ENCODE measurements at regions not wholly inside any gene's neighbourhood (a gene's known extent, or its start where the extent isn't known, plus 50 kb on each side); places are given as distances from the start of the nearest gene placed in this dataset.

GRCh38 chr12:89906178-89906577, 197.5 kb upstream of the ATP2B1 start:
- peaks cover 3% of the 10 kb centered on the region for H3K9me3 Mint-ChIP-seq
- H3K36me3 Mint-ChIP-seq: peaks cover 2% of the 10 kb centered on the region
- no peak for DNase-seq
- POLR2A ChIA-PET: no interaction called here
- no peaks in the 10 kb centered on the region for H3K27me3 Mint-ChIP-seq
- H3K4me1 Mint-ChIP-seq: no peaks in the 10 kb centered on the region
- no peak overlapping the region for H3K4me3 Mint-ChIP-seq
- no peak for ATAC-seq (ENCODE audit: low read depth)
- H3K27ac Mint-ChIP-seq: no peak overlapping the region

DNA sequence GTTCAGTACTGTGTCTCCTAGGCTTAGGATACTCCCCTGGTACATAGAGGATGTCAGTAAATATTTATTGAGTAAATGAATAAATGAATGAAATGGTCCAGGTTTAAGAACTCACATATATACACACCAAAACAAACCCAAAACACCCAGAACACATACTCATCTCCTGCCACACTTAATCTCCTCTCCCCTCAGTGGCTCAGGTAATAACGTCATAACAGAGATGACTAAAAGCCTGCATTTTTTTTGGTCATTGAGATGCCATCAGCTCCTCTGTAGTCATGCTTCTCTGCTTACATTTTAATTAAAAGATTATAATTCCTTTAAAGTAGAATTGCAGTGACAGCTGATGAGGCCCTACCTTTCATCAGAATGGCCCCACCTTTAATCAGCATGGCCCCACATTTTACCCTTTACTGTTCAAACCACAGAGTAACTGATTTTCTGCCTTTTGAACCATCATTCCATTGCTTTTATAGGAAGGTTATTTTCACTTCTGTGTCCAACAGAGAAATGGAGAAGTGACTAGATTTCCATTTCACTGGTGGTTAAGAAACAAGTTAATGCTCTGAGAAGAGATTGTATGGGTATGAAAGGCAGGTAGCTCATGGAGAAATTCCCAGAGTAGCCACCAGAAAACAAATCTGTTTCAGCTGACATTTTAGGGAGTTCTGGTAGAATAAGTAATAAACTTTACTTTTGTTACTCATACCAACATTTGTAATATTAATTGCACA, 193.4 kb upstream of the ATP2B1 start:
- Mint-ChIP-seq H3K36me3 (peaks cover 2% of the 10 kb centered on the region), H3K4me3 (no peak overlapping the region), H3K9me3 (peaks cover 5% of the 10 kb centered on the region), H3K27ac (no peak overlapping the region), H3K27me3 (no peaks in the 10 kb centered on the region), H3K4me1 (no peaks in the 10 kb centered on the region)
- ATAC-seq (ENCODE audit: low read depth) (no peak), DNase-seq (no peak)
- POLR2A ChIA-PET: no interaction called here

- Mint-ChIP-seq H3K9me3 (peaks cover 5% of the 10 kb centered on the region), H3K27me3 (no peaks in the 10 kb centered on the region), H3K27ac (no peak overlapping the region), H3K4me1 (no peaks in the 10 kb centered on the region), H3K4me3 (no peak overlapping the region), H3K36me3 (peaks cover 2% of the 10 kb centered on the region)
- POLR2A ChIA-PET: no interaction called here
- no peak for ATAC-seq (ENCODE audit: low read depth)
- DNase-seq: no peak
Measured at GRCh38 chr12:89901319-89901718, 192.7 kb upstream of the ATP2B1 start.

GRCh38 chr12:89899651-89900050, 191.0 kb upstream of the ATP2B1 start:
- no peak overlapping the region for H3K4me3 Mint-ChIP-seq
- POLR2A ChIA-PET: no interaction called here
- H3K36me3 Mint-ChIP-seq: peaks cover 2% of the 10 kb centered on the region
- peaks cover 5% of the 10 kb centered on the region for H3K9me3 Mint-ChIP-seq
- no peaks in the 10 kb centered on the region for H3K27me3 Mint-ChIP-seq
- no peak for ATAC-seq (ENCODE audit: low read depth)
- no peak for DNase-seq
- H3K27ac Mint-ChIP-seq: no peak overlapping the region
- no peaks in the 10 kb centered on the region for H3K4me1 Mint-ChIP-seq

- H3K27me3 Mint-ChIP-seq: no peaks in the 10 kb centered on the region
- ATAC-seq (ENCODE audit: low read depth) (no peak), DNase-seq (no peak)
- H3K36me3 Mint-ChIP-seq: peaks cover 6% of the 10 kb centered on the region
- peaks cover 4% of the 10 kb centered on the region for H3K4me1 Mint-ChIP-seq
- POLR2A ChIA-PET: no interaction called here
- peaks cover 3% of the 10 kb centered on the region for H3K9me3 Mint-ChIP-seq
- H3K27ac Mint-ChIP-seq: no peak overlapping the region
- no peak overlapping the region for H3K4me3 Mint-ChIP-seq
Measured at GRCh38 chr12:89895591-89895990, 187.0 kb upstream of the ATP2B1 start.

- ATAC-seq (ENCODE audit: low read depth) (no peak), DNase-seq (no peak)
- Mint-ChIP-seq H3K4me1 (peaks cover 4% of the 10 kb centered on the region), H3K4me3 (no peak overlapping the region), H3K27me3 (no peaks in the 10 kb centered on the region), H3K36me3 (peaks cover 6% of the 10 kb centered on the region), H3K9me3 (peaks cover 3% of the 10 kb centered on the region), H3K27ac (no peak overlapping the region)
- POLR2A ChIA-PET: no interaction called here
Measured at GRCh38 chr12:89895101-89895500, 186.5 kb upstream of the ATP2B1 start.

- ATAC-seq (ENCODE audit: low read depth): no peak
Measured at GRCh38 chr12:89893972-89894706, 185.5 kb upstream of the ATP2B1 start.

GRCh38 chr12:89892436-89892835, 183.8 kb upstream of the ATP2B1 start:
- POLR2A ChIA-PET: no interaction called here
- H3K27ac Mint-ChIP-seq: no peak overlapping the region
- ATAC-seq (ENCODE audit: low read depth) (no peak), DNase-seq (no peak)
- no peak overlapping the region for H3K4me3 Mint-ChIP-seq
- peaks cover 4% of the 10 kb centered on the region for H3K4me1 Mint-ChIP-seq
- peaks cover 3% of the 10 kb centered on the region for H3K9me3 Mint-ChIP-seq
- H3K27me3 Mint-ChIP-seq: no peaks in the 10 kb centered on the region
- peaks cover 6% of the 10 kb centered on the region for H3K36me3 Mint-ChIP-seq

More at GRCh38 chr12:89893972-89894706, 185.5 kb upstream of the ATP2B1 start:
- Mint-ChIP-seq H3K4me1 (peaks cover 4% of the 10 kb centered on the region), H3K9me3 (peaks cover 3% of the 10 kb centered on the region), H3K27me3 (no peaks in the 10 kb centered on the region), H3K36me3 (peaks cover 6% of the 10 kb centered on the region), H3K27ac (no peak overlapping the region), H3K4me3 (no peak overlapping the region)
- no peak for DNase-seq
- POLR2A ChIA-PET: no interaction called here

GRCh38 chr12:89891933-89892332, 183.3 kb upstream of the ATP2B1 start:
- POLR2A ChIA-PET: no interaction called here
- H3K9me3 Mint-ChIP-seq: peaks cover 3% of the 10 kb centered on the region

DNA sequence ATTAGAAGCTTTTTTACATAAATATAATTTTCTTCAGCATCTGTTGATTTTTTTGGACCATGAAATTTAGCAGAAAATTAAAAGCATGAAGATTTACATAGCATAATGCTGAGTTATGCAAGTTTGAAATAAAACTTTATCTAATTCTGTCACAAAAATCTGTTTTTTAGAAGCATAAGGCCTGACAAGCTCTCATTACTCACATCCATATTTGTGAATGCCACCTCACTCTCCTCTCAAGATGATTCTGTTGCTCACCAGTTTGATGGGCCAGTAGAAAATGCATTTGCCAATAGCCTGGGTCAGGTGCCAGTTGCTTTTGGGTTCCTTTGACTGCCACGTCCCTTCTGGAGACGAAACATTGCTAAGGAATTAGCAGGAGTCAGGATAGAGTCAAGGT, 181.5 kb upstream of the ATP2B1 start:
- Mint-ChIP-seq H3K4me1 (peaks cover 4% of the 10 kb centered on the region), H3K27me3 (no peaks in the 10 kb centered on the region), H3K9me3 (peaks cover 3% of the 10 kb centered on the region), H3K4me3 (no peak overlapping the region), H3K27ac (no peak overlapping the region), H3K36me3 (peaks cover 6% of the 10 kb centered on the region)
- ATAC-seq (ENCODE audit: low read depth): no peak
- POLR2A ChIA-PET: no interaction called here
- DNase-seq: no peak

More at GRCh38 chr12:89891933-89892332, 183.3 kb upstream of the ATP2B1 start:
- DNase-seq (no peak), ATAC-seq (ENCODE audit: low read depth) (no peak)
- Mint-ChIP-seq H3K4me1 (peaks cover 4% of the 10 kb centered on the region), H3K27ac (no peak overlapping the region), H3K4me3 (no peak overlapping the region), H3K27me3 (no peaks in the 10 kb centered on the region), H3K36me3 (peaks cover 6% of the 10 kb centered on the region)

GRCh38 chr12:89889062-89889461, 180.4 kb upstream of the ATP2B1 start:
- H3K4me3 Mint-ChIP-seq: no peak overlapping the region
- no peak overlapping the region for H3K27ac Mint-ChIP-seq
- DNase-seq: no peak
- ATAC-seq (ENCODE audit: low read depth): no peak
- POLR2A ChIA-PET: no interaction called here
- peaks cover 4% of the 10 kb centered on the region for H3K4me1 Mint-ChIP-seq
- H3K27me3 Mint-ChIP-seq: no peaks in the 10 kb centered on the region
- H3K9me3 Mint-ChIP-seq: peaks cover 3% of the 10 kb centered on the region
- peaks cover 6% of the 10 kb centered on the region for H3K36me3 Mint-ChIP-seq

DNA sequence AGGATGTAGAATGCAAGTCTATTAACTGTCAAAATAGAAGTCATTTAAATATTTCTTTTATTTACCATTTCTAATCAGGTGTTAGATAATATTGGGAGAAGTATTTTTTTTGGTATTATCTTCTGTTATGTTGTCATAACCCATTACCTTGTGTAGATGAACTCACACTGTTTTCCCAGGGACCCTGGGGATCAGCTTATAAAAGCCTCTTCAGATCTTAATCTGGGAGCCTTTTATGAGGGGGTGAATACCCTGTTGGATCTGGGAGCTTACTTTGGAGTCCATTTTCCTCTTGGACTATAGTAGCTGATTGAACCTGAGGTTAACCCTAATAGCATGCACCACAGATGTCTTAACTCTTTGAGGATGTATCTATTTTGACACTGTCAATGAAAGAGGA, 176.3 kb upstream of the ATP2B1 start:
- H3K9me3 Mint-ChIP-seq: no peaks in the 10 kb centered on the region
- DNase-seq (no peak), ATAC-seq (ENCODE audit: low read depth) (no peak)
- peaks cover 11% of the 10 kb centered on the region for H3K36me3 Mint-ChIP-seq
- H3K27ac Mint-ChIP-seq: no peak overlapping the region
- POLR2A ChIA-PET: interaction anchor here (1.2 kb wide), 1 partner anchor 175 kb away, joined by 3 read pairs; no protein-coding TSS in a partner anchor
- H3K4me3 Mint-ChIP-seq: no peak overlapping the region
- no peaks in the 10 kb centered on the region for H3K27me3 Mint-ChIP-seq
- peaks cover 21% of the 10 kb centered on the region for H3K4me1 Mint-ChIP-seq

- ATAC-seq (ENCODE audit: low read depth): no peak
- no peaks in the 10 kb centered on the region for H3K9me3 Mint-ChIP-seq
- peaks cover 11% of the 10 kb centered on the region for H3K36me3 Mint-ChIP-seq
- no peak for DNase-seq
- H3K4me1 Mint-ChIP-seq: peaks cover 21% of the 10 kb centered on the region
- H3K27ac Mint-ChIP-seq: no peak overlapping the region
- H3K4me3 Mint-ChIP-seq: no peak overlapping the region
- POLR2A ChIA-PET: interaction anchor here (0.6 to 1.2 kb wide), 2 partner anchors 20 to 175 kb away, joined by 3 read pairs; no protein-coding TSS in a partner anchor
- no peaks in the 10 kb centered on the region for H3K27me3 Mint-ChIP-seq
Measured at GRCh38 chr12:89884416-89884898, 175.8 kb upstream of the ATP2B1 start.
